ENCODE measurements at regions not wholly inside any gene's neighbourhood (a gene's known extent, or its start where the extent isn't known, plus 50 kb on each side); places are given as distances from the start of the nearest gene placed in this dataset.

GRCh38 chr3:72257738-72258137 lies 472.8 kb upstream of the PROK2 start:
- DNase-seq (ENCODE audit: low read depth) = no peak

GRCh38 chr3:72257203-72257602 lies 472.3 kb upstream of the PROK2 start:
- no peak for DNase-seq (ENCODE audit: low read depth)

- no peak for DNase-seq (ENCODE audit: low read depth)
Observed at GRCh38 chr3:72256716-72257115, 471.8 kb upstream of the PROK2 start.

- DNase-seq (ENCODE audit: low read depth) = no peak
Observed at GRCh38 chr3:72255791-72256559, 471.0 kb upstream of the PROK2 start.

GRCh38 chr3:72255191-72255590 lies 470.2 kb upstream of the PROK2 start:
- DNase-seq (ENCODE audit: low read depth) = no peak

- no peak for DNase-seq (ENCODE audit: low read depth)
Observed at GRCh38 chr3:72254483-72254882, 469.5 kb upstream of the PROK2 start.

- no peak for DNase-seq (ENCODE audit: low read depth)
Observed at GRCh38 chr3:72250725-72251124, 465.8 kb upstream of the PROK2 start.

GRCh38 chr3:72248869-72249268 lies 463.9 kb upstream of the PROK2 start:
- no peak for DNase-seq (ENCODE audit: low read depth)

GRCh38 chr3:72248389-72248761 lies 463.4 kb upstream of the PROK2 start:
- no peak for DNase-seq (ENCODE audit: low read depth)

- DNase-seq (ENCODE audit: low read depth) = no peak
Observed at GRCh38 chr3:72247645-72248388, 462.9 kb upstream of the PROK2 start.

- DNase-seq (ENCODE audit: low read depth) = no peak
Observed at GRCh38 chr3:72247126-72247525, 462.2 kb upstream of the PROK2 start.

- no peak for DNase-seq (ENCODE audit: low read depth)
Observed at GRCh38 chr3:72246685-72247084, 461.7 kb upstream of the PROK2 start.

- DNase-seq (ENCODE audit: low read depth) = no peak
Observed at GRCh38 chr3:72245183-72245811, 460.3 kb upstream of the PROK2 start.

- no peak for DNase-seq (ENCODE audit: low read depth)
Observed at GRCh38 chr3:72244396-72244795, 459.4 kb upstream of the PROK2 start.

GRCh38 chr3:72242326-72242725 lies 457.4 kb upstream of the PROK2 start:
- DNase-seq (ENCODE audit: low read depth) = no peak

- no peak for DNase-seq (ENCODE audit: low read depth)
Observed at GRCh38 chr3:72241525-72241924, 456.6 kb upstream of the PROK2 start.

- DNase-seq (ENCODE audit: low read depth) = no peak
Observed at GRCh38 chr3:72240531-72240930, 455.6 kb upstream of the PROK2 start.

- no peak for DNase-seq (ENCODE audit: low read depth)
Observed at GRCh38 chr3:72238801-72239200, 453.9 kb upstream of the PROK2 start.

- no peak for DNase-seq (ENCODE audit: low read depth)
Observed at GRCh38 chr3:72238010-72238691, 453.2 kb upstream of the PROK2 start.

- DNase-seq (ENCODE audit: low read depth) = no peak
Observed at GRCh38 chr3:72237679-72238009, 452.7 kb upstream of the PROK2 start.

GRCh38 chr3:72234391-72234790 lies 449.4 kb upstream of the PROK2 start:
- DNase-seq (ENCODE audit: low read depth) = no peak

GRCh38 chr3:72233571-72233970 lies 448.6 kb upstream of the PROK2 start:
- DNase-seq (ENCODE audit: low read depth) = no peak

- no peak for DNase-seq (ENCODE audit: low read depth)
Observed at GRCh38 chr3:72232777-72233176, 447.8 kb upstream of the PROK2 start.

Data from activated T-helper 1 cell treated with Interleukin-2 at 50 U/mL for 16 hours (primary cell).